Calu3 (cell line): ENCODE measurements at regions not wholly inside any gene's neighbourhood (a gene's known extent, or its start where the extent isn't known, plus 50 kb on each side); places are given as distances from the start of the nearest gene placed in this dataset.

Source experiments
- BruUV-seq: library from RNA; stranded (reverse); fragments of 400-500 nt; replicated peaks from 2 replicates; lab custom pipeline; 2021; lab: Mats Ljungman, UMichigan
- CTCF ChIA-PET: fragments of 300-600 bp; sonication (Branson Sonifier 250); formaldehyde crosslinking; loops from one replicate; lab custom pipeline; 2022; ENCODE audit warnings: antibody characterized with exemption; lab: Charles Lee
- DNase-seq: peaks from one replicate; pipeline ENCODE4 v3.0.0; 2022
- H3K27ac Mint-ChIP-seq: one replicate; pipeline ENCODE4 v1.8.0; 2022; ENCODE audit warnings: mixed read lengths; ENCODE audit not compliant: unreplicated experiment
- H3K27me3 Mint-ChIP-seq: one replicate; pipeline ENCODE4 v1.8.0; 2022; ENCODE audit warnings: mixed read lengths; ENCODE audit not compliant: unreplicated experiment
- H3K36me3 Mint-ChIP-seq: one replicate; pipeline ENCODE4 v1.8.0; 2022; ENCODE audit warnings: mild to moderate bottlenecking, moderate library complexity, mixed read lengths; ENCODE audit not compliant: insufficient read depth, unreplicated experiment
- H3K4me1 Mint-ChIP-seq: one replicate; pipeline ENCODE4 v1.8.0; 2022; ENCODE audit warnings: mild to moderate bottlenecking, low read depth, mixed read lengths; ENCODE audit not compliant: unreplicated experiment
- H3K4me3 Mint-ChIP-seq: one replicate; pipeline ENCODE4 v1.8.0; 2022; ENCODE audit warnings: mild to moderate bottlenecking, low read depth, moderate library complexity, mixed read lengths; ENCODE audit not compliant: unreplicated experiment
- H3K9me3 Mint-ChIP-seq: one replicate; pipeline ENCODE4 v1.8.0; 2022; ENCODE audit warnings: low read depth, mixed read lengths; ENCODE audit not compliant: unreplicated experiment
- CTCF ChIP-seq: fragments of 200-600 bp; IDR thresholded peaks from one replicate; pipeline ENCODE4 v1.8.0; 2022; ENCODE audit warnings: antibody characterized with exemption; ENCODE audit not compliant: unreplicated experiment
- intact Hi-C: fragments of 100-400 bp; cut with micrococcal nuclease; formaldehyde crosslinking; loops from one replicate; pipeline ENCODE4 v1.10.0; 2022; ENCODE audit not compliant: unreplicated experiment

GRCh38 chr18:53682796-53683195 lies 541.7 kb downstream of the MBD2 start:
- CTCF ChIA-PET: no interaction called here
- Mint-ChIP-seq H3K4me3 (no peak overlapping the region), H3K36me3 (no peaks in the 10 kb centered on the region), H3K27ac (no peak overlapping the region), H3K4me1 (peaks cover 5% of the 10 kb centered on the region), H3K9me3 (peaks cover 2% of the 10 kb centered on the region), H3K27me3 (no peaks in the 10 kb centered on the region)
- intact Hi-C loops: no loop called here
- no peak for TF ChIP-seq CTCF
- no peak for DNase-seq
- no TSS peak for BruUV-seq

DNA sequence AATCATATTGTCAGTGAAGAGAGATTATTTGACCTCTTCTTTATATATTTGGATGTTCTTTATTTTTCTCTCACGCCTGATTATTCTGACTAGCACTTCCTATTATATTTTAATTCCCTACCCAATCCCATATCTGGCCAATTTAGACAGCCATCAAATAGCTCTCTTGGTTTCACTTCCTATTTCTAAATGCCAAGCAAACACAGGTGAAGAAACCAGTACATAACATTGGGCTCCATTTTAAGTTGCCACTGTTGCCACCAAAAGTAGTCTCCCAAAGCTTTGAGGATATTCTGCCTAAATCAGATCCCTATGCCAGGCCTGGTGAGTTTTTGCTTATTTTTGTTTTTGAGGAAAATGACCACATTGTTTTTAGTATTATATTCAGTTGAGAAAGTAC lies 547.0 kb downstream of the MBD2 start:
- Mint-ChIP-seq H3K4me3 (no peak overlapping the region), H3K27me3 (no peaks in the 10 kb centered on the region), H3K9me3 (peaks cover 2% of the 10 kb centered on the region), H3K4me1 (no peaks in the 10 kb centered on the region), H3K27ac (no peak overlapping the region), H3K36me3 (no peaks in the 10 kb centered on the region)
- DNase-seq: no peak
- intact Hi-C loops: no loop called here
- TF ChIP-seq CTCF: no peak
- CTCF ChIA-PET: no interaction called here
- no TSS peak for BruUV-seq

GRCh38 chr18:53665701-53666100 lies 558.8 kb downstream of the MBD2 start:
- peaks cover 17% of the 10 kb centered on the region for H3K9me3 Mint-ChIP-seq
- BruUV-seq: no TSS peak
- H3K27ac Mint-ChIP-seq: no peak overlapping the region
- CTCF ChIA-PET: no interaction called here
- no peak for DNase-seq
- H3K4me3 Mint-ChIP-seq: no peak overlapping the region
- no peaks in the 10 kb centered on the region for H3K4me1 Mint-ChIP-seq
- no peak for TF ChIP-seq CTCF
- no peaks in the 10 kb centered on the region for H3K27me3 Mint-ChIP-seq
- H3K36me3 Mint-ChIP-seq: no peaks in the 10 kb centered on the region
- intact Hi-C loops: no loop called here

DNA sequence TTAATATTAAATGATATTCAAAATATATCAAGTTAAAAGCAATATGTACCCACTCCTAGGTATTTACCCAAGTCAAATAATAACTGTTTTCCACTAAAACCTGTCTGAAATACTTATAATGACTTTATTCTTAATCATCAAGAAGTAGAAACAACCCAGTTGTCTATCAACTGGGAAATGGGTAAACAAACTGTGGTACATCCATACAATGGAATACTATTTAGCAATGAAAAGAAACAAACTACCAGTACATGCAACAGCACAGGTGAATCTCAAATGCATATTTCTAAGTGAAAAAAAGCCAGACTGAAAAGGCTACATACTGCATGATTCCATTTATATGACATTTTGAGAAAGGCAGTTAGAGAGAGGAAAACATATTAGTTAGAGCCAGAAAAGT lies 559.9 kb downstream of the MBD2 start:
- no peaks in the 10 kb centered on the region for H3K36me3 Mint-ChIP-seq
- no TSS peak for BruUV-seq
- H3K4me1 Mint-ChIP-seq: no peaks in the 10 kb centered on the region
- no peak for DNase-seq
- no peak overlapping the region for H3K27ac Mint-ChIP-seq
- intact Hi-C loops: no loop called here
- CTCF ChIA-PET: no interaction called here
- peaks cover 13% of the 10 kb centered on the region for H3K9me3 Mint-ChIP-seq
- no peak overlapping the region for H3K4me3 Mint-ChIP-seq
- H3K27me3 Mint-ChIP-seq: no peaks in the 10 kb centered on the region
- TF ChIP-seq CTCF: no peak
